ENCODE measurements at regions not wholly inside any gene's neighbourhood (a gene's known extent, or its start where the extent isn't known, plus 50 kb on each side); places are given as distances from the start of the nearest gene placed in this dataset.
A peak's percentile ranks its signal among the peaks of the same experiment; 100 is the strongest.

- no peak for DNase-seq (ENCODE audit: low read depth)
- in situ Hi-C loops (cut with HindIII; ENCODE audit: low pct_unique_long_range_greater_than_20kb, low sequenced_read_pairs): no loop called here
These were observed 177.8 kb downstream of the LY86 start for GRCh38 chr6:6766230-6766905.

GRCh38 chr6:6769466-6769865 lies 180.9 kb downstream of the LY86 start:
- DNase-seq (ENCODE audit: low read depth): no peak
- in situ Hi-C loops (cut with HindIII; ENCODE audit: low pct_unique_long_range_greater_than_20kb, low sequenced_read_pairs): no loop called here

GRCh38 chr6:6771224-6771945 lies 182.9 kb downstream of the LY86 start:
- no peak for DNase-seq (ENCODE audit: low read depth)
- in situ Hi-C loops (cut with HindIII; ENCODE audit: low pct_unique_long_range_greater_than_20kb, low sequenced_read_pairs): no loop called here

- DNase-seq (ENCODE audit: low read depth): no peak
- in situ Hi-C loops (cut with HindIII; ENCODE audit: low pct_unique_long_range_greater_than_20kb, low sequenced_read_pairs): no loop called here
These were observed 183.4 kb downstream of the LY86 start for GRCh38 chr6:6771964-6772363.

- no peak for DNase-seq (ENCODE audit: low read depth)
- in situ Hi-C loops (cut with HindIII; ENCODE audit: low pct_unique_long_range_greater_than_20kb, low sequenced_read_pairs): no loop called here
These were observed 184.2 kb downstream of the LY86 start for GRCh38 chr6:6772751-6773150.

GRCh38 chr6:6775074-6775473 lies 186.6 kb downstream of the LY86 start:
- in situ Hi-C loops (cut with HindIII; ENCODE audit: low pct_unique_long_range_greater_than_20kb, low sequenced_read_pairs): no loop called here
- no peak for DNase-seq (ENCODE audit: low read depth)

- DNase-seq (ENCODE audit: low read depth): no peak
- in situ Hi-C loops (cut with HindIII; ENCODE audit: low pct_unique_long_range_greater_than_20kb, low sequenced_read_pairs): no loop called here
These were observed 191.7 kb downstream of the LY86 start for GRCh38 chr6:6780231-6780630.

- in situ Hi-C loops (cut with HindIII; ENCODE audit: low pct_unique_long_range_greater_than_20kb, low sequenced_read_pairs): no loop called here
- peak; percentile 83 for DNase-seq (ENCODE audit: low read depth)
These were observed 192.8 kb downstream of the LY86 start for GRCh38 chr6:6781172-6781872.

- in situ Hi-C loops (cut with HindIII; ENCODE audit: low pct_unique_long_range_greater_than_20kb, low sequenced_read_pairs): no loop called here
- DNase-seq (ENCODE audit: low read depth): no peak
These were observed 193.3 kb downstream of the LY86 start for GRCh38 chr6:6781873-6782227.

- in situ Hi-C loops (cut with HindIII; ENCODE audit: low pct_unique_long_range_greater_than_20kb, low sequenced_read_pairs): no loop called here
These were observed 195.2 kb downstream of the LY86 start for GRCh38 chr6:6783721-6784120.

GRCh38 chr6:6784514-6785162 lies 196.1 kb downstream of the LY86 start:
- DNase-seq (ENCODE audit: low read depth): no peak
- in situ Hi-C loops (cut with HindIII; ENCODE audit: low pct_unique_long_range_greater_than_20kb, low sequenced_read_pairs): no loop called here

More at GRCh38 chr6:6783721-6784120, 195.2 kb downstream of the LY86 start:
- no peak for DNase-seq (ENCODE audit: low read depth)

GRCh38 chr6:6785163-6785521 lies 196.6 kb downstream of the LY86 start:
- DNase-seq (ENCODE audit: low read depth): no peak
- in situ Hi-C loops (cut with HindIII; ENCODE audit: low pct_unique_long_range_greater_than_20kb, low sequenced_read_pairs): no loop called here

GRCh38 chr6:6788394-6789032 lies 200.0 kb downstream of the LY86 start:
- in situ Hi-C loops (cut with HindIII; ENCODE audit: low pct_unique_long_range_greater_than_20kb, low sequenced_read_pairs): no loop called here
- DNase-seq (ENCODE audit: low read depth): no peak

GRCh38 chr6:6790393-6790792 lies 201.9 kb downstream of the LY86 start:
- DNase-seq (ENCODE audit: low read depth): no peak
- in situ Hi-C loops (cut with HindIII; ENCODE audit: low pct_unique_long_range_greater_than_20kb, low sequenced_read_pairs): no loop called here

- in situ Hi-C loops (cut with HindIII; ENCODE audit: low pct_unique_long_range_greater_than_20kb, low sequenced_read_pairs): no loop called here
- peak; percentile 93 for DNase-seq (ENCODE audit: low read depth)
These were observed 202.4 kb downstream of the LY86 start for GRCh38 chr6:6790891-6791290.

GRCh38 chr6:6793388-6794250 lies 205.1 kb downstream of the LY86 start:
- no peak for DNase-seq (ENCODE audit: low read depth)
- in situ Hi-C loops (cut with HindIII; ENCODE audit: low pct_unique_long_range_greater_than_20kb, low sequenced_read_pairs): no loop called here

- no peak for DNase-seq (ENCODE audit: low read depth)
- in situ Hi-C loops (cut with HindIII; ENCODE audit: low pct_unique_long_range_greater_than_20kb, low sequenced_read_pairs): no loop called here
These were observed 206.9 kb downstream of the LY86 start for GRCh38 chr6:6795393-6795792.

- in situ Hi-C loops (cut with HindIII; ENCODE audit: low pct_unique_long_range_greater_than_20kb, low sequenced_read_pairs): no loop called here
- no peak for DNase-seq (ENCODE audit: low read depth)
These were observed 208.3 kb downstream of the LY86 start for GRCh38 chr6:6796818-6797217.
